ENCODE measurements at regions not wholly inside any gene's neighbourhood (a gene's known extent, or its start where the extent isn't known, plus 50 kb on each side); places are given as distances from the start of the nearest gene placed in this dataset.

DNA sequence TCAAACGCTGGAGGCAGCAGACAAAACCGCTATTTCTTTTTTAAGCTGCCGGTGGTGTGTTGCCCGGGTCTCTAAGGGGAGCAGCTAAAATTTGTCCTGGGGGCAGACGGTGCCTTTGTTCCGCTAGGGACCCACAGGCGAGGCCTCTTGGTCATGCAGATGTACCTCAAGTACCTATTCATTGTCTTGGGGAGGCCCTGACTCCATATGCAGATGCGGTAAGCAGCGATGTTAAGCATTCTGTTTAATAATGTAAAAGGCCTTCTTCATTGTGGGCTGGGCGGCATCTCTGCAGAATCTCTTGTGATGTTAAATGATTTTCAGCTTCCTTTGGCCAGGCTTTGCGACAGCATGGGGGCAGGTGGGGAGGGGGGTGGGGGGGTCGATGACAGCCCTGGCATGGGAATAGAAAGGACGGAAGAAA is 98.9 kb upstream of the PJA1 start:
- ChIA-PET POLR2A (no interaction called here), CTCF (no interaction called here)
- intact Hi-C loops (cut with micrococcal nuclease), result no loop called here
- no peak for DNase-seq (ENCODE audit: unreplicated experiment)
- Mint-ChIP-seq H3K27me3 (ENCODE audit: insufficient read depth, unreplicated experiment) (peaks cover 66% of the 10 kb centered on the region), H3K4me1 (ENCODE audit: insufficient read depth, unreplicated experiment) (no peaks in the 10 kb centered on the region), H3K27ac (ENCODE audit: low read depth, unreplicated experiment) (no peak overlapping the region), H3K4me3 (ENCODE audit: unreplicated experiment) (no peak overlapping the region), H3K36me3 (ENCODE audit: insufficient read depth, unreplicated experiment) (no peaks in the 10 kb centered on the region), H3K9me3 (ENCODE audit: unreplicated experiment) (no peaks in the 10 kb centered on the region)
- BruUV-seq (replicated peaks), result no TSS peak
- TF ChIP-seq, protein P1, sequence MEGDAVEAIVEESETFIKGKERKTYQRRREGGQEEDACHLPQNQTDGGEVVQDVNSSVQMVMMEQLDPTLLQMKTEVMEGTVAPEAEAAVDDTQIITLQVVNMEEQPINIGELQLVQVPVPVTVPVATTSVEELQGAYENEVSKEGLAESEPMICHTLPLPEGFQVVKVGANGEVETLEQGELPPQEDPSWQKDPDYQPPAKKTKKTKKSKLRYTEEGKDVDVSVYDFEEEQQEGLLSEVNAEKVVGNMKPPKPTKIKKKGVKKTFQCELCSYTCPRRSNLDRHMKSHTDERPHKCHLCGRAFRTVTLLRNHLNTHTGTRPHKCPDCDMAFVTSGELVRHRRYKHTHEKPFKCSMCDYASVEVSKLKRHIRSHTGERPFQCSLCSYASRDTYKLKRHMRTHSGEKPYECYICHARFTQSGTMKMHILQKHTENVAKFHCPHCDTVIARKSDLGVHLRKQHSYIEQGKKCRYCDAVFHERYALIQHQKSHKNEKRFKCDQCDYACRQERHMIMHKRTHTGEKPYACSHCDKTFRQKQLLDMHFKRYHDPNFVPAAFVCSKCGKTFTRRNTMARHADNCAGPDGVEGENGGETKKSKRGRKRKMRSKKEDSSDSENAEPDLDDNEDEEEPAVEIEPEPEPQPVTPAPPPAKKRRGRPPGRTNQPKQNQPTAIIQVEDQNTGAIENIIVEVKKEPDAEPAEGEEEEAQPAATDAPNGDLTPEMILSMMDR (IDR thresholded peaks at IDR 0.05; ENCODE audit: unreplicated experiment), result no peak

DNA sequence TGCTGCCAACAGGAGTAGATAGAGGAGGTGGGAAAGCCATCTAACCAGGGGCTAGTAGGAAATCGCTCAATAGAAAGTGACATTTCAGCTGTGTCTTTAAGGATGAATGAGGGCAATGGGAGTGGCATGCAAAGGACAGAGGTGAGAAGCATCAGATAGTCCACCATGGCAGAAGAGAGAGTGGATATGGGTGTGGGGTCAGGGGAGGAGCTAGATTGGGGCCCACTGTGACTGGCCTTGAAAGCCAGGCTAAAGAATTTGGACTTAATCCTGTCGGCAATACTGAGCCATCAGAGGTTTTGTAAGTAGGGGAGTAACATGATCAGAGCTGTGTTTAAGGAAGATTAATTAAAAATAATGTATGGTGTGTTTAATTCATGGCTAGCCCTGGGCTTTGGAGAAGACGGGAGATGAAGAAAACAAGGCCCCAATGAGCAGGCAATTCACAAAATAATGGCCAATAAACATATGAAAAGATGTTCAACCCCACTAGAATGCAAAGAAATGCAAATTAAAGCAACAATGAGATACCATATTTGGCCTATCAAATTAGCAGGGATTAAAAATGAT is 98.1 kb upstream of the PJA1 start:
- Mint-ChIP-seq H3K36me3 (ENCODE audit: insufficient read depth, unreplicated experiment) (no peaks in the 10 kb centered on the region), H3K4me1 (ENCODE audit: insufficient read depth, unreplicated experiment) (no peaks in the 10 kb centered on the region), H3K9me3 (ENCODE audit: unreplicated experiment) (no peaks in the 10 kb centered on the region), H3K27me3 (ENCODE audit: insufficient read depth, unreplicated experiment) (peaks cover 66% of the 10 kb centered on the region), H3K27ac (ENCODE audit: low read depth, unreplicated experiment) (no peak overlapping the region), H3K4me3 (ENCODE audit: unreplicated experiment) (no peak overlapping the region)
- BruUV-seq (replicated peaks), result no TSS peak
- ChIA-PET POLR2A (no interaction called here), CTCF (interaction anchor here (1.0 kb wide), 1 partner anchor 72 kb away, joined by 3 read pairs; no protein-coding TSS in a partner anchor)
- intact Hi-C loops (cut with micrococcal nuclease), result no loop called here
- DNase-seq (ENCODE audit: unreplicated experiment), result no peak
- TF ChIP-seq, protein P1 (IDR thresholded peaks at IDR 0.05; ENCODE audit: unreplicated experiment), result no peak

DNA sequence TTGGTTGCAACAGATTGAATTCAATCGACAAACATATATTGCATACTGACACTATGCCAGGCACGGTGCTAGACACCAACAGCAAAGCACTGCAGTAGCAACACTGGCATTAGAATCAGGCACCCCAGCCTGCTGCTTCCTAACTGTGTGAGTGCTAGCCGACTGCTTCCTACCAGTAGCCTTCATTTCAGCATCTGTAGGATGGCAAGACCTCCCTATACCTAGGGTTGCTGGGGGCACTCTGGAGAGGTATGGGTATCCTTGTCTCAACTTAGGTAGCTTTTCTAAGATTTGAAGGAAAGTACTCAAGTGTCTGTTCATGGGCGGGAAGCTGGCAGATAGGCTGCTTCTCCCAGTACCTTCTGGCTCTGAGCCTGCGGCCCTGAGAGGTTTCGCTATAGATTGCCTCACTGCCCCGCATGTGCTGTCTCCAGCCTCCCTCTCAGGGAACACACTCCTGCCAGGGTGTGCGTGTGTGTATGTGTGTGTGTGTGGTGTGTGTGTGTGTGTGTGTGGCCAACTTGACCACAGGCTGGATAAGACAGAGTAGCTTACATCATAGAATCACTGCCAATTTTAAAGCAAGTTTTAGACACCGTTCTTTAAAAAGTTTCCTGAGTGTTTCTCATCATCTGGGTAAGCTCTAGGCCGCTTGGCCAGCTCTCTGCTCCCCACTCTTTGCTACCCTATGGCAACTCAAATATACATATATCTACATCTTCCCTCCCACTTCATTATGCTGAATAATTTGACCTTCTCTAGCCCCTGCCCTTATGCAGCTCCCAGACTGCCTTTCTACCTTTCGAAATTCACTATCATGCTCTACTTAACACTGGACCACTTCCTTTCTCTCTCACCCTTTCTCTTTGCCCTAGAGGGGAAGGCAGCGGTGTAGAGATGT is 97.0 kb upstream of the PJA1 start:
- peak; percentile 42 for DNase-seq (ENCODE audit: unreplicated experiment)
- TF ChIP-seq, protein P1 (IDR thresholded peaks at IDR 0.05; ENCODE audit: unreplicated experiment), result no peak
- H3K27ac Mint-ChIP-seq (ENCODE audit: low read depth, unreplicated experiment), result no peak overlapping the region
- H3K36me3 Mint-ChIP-seq (ENCODE audit: insufficient read depth, unreplicated experiment), result no peaks in the 10 kb centered on the region
- no TSS peak for BruUV-seq (replicated peaks)
- no peaks in the 10 kb centered on the region for H3K9me3 Mint-ChIP-seq (ENCODE audit: unreplicated experiment)
- H3K4me3 Mint-ChIP-seq (ENCODE audit: unreplicated experiment), result no peak overlapping the region
- CTCF ChIA-PET, result interaction anchor here (0.7 kb wide), 1 partner anchor 9 kb away, joined by 3 read pairs; no protein-coding TSS in a partner anchor
- H3K27me3 Mint-ChIP-seq (ENCODE audit: insufficient read depth, unreplicated experiment), result peaks cover 66% of the 10 kb centered on the region
- POLR2A ChIA-PET, result no interaction called here
- no peaks in the 10 kb centered on the region for H3K4me1 Mint-ChIP-seq (ENCODE audit: insufficient read depth, unreplicated experiment)
- intact Hi-C loops (cut with micrococcal nuclease), result no loop called here

DNA sequence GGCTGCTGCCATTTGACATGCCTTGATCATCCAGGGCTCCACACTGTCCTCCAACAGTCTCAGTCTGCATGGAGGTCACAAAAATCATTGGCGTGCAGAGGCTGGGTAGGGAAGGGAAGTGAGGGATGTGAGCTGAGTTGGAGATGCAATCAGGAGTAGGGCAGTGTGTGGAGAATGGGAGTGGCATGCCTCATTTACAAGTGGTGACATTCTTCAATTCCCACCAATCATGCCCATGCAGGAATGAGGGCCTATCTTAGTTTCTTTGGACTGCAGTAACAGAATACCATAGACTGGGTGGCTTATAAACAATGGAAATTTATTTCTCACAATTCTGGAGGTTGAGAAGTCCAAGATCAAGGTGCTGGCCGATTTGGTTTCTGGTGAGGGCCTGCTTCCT is 94.9 kb upstream of the PJA1 start:
- intact Hi-C loops (cut with micrococcal nuclease), result no loop called here
- BruUV-seq (replicated peaks), result no TSS peak
- Mint-ChIP-seq H3K27me3 (ENCODE audit: insufficient read depth, unreplicated experiment) (peaks cover 64% of the 10 kb centered on the region), H3K4me1 (ENCODE audit: insufficient read depth, unreplicated experiment) (no peaks in the 10 kb centered on the region), H3K4me3 (ENCODE audit: unreplicated experiment) (no peak overlapping the region), H3K27ac (ENCODE audit: low read depth, unreplicated experiment) (no peak overlapping the region), H3K36me3 (ENCODE audit: insufficient read depth, unreplicated experiment) (no peaks in the 10 kb centered on the region), H3K9me3 (ENCODE audit: unreplicated experiment) (no peaks in the 10 kb centered on the region)
- ChIA-PET POLR2A (no interaction called here), CTCF (interaction anchor here (0.9 to 1.1 kb wide), 2 partner anchors 38 to 176 kb away, joined by 3 read pairs; no protein-coding TSS in a partner anchor)
- DNase-seq (ENCODE audit: unreplicated experiment), result no peak
- TF ChIP-seq, protein P1 (IDR thresholded peaks at IDR 0.05; ENCODE audit: unreplicated experiment), result no peak
